ENCODE measurements at regions not wholly inside any gene's neighbourhood (a gene's known extent, or its start where the extent isn't known, plus 50 kb on each side); places are given as distances from the start of the nearest gene placed in this dataset.

DNA sequence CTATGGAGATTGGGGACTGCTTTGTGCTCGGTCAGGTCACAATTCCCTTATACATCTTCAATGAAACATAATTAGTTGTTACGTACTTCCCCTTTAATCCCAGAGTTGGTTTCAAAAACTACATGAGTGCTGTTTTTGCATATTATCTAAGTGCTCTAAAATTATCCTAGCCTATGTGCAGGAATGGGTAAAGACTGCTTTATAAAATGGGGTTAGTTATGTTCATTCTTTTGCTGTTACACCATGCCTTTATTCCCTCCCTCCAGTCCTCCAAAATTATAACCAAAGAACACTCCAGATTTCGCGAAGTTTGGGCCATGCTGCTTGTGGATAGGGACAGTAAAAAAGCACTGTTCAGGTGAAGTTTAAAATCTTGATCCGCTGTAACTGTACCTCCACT, 173.9 kb upstream of the SNX7 start:
- no peak for DNase-seq (ENCODE audit: low read depth in 3 of 3, low spot score in 2 of 3)

DNA sequence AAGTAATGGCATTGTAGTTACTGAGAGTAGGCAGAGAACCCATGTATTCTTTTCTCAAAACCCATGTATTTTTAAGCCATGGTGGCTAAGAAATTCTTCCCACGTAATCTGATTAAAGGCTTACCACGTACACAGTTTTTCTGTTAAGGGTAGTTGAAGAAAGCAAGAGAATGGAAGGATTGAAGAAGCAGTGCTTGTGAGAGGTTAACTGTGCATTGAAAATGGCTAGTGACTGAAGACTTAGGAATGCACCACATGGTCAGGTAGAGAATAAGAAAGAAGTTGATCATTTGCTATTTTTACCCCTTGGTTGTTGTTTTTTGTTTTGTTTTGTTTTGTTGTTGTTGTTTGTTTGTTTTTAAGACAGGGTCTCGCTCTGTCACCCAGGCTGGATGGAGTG, 178.9 kb upstream of the SNX7 start:
- DNase-seq (ENCODE audit: low read depth in 3 of 3, low spot score in 2 of 3), result no peak

DNA sequence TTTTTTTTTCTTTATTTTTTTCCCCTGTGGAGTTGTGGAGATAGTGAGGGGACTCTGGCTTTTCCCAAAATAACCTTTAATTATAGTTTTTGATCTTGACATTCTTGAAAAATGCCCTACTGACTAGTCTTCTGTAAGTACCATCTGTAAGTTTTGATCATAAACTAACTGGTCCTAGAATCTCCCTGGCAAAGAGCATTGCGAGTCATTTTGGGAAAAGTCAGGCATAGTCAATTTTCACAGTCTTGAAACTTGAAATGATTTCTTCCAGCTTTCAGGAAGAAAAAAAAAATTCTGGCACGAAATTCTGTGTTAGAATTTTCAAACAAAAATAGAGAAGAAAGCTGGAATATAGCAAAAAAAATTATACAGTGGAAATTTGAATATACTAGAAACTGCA, 181.2 kb upstream of the SNX7 start:
- DNase-seq (ENCODE audit: low read depth in 3 of 3, low spot score in 2 of 3), result no peak

DNA sequence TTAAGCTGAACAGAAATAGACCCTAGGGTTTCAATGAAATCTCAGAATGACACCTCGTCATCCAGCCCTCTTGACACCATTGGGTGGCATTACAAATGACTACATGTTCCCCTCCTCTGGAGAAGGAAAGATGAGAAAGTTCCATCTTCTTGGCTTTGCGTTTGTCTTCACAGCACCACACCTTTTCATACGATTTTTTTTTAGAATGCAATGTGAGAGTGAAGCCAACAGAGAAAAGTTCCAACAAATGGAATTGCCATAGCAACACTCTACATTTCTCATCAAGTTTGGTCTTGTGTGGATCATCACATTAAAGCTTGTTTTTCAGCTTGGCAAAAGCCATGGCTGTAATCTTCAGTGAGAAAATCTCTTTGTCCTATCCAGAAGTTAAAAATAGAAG, 183.4 kb upstream of the SNX7 start:
- DNase-seq (ENCODE audit: low read depth in 3 of 3, low spot score in 2 of 3), result no peak

DNA sequence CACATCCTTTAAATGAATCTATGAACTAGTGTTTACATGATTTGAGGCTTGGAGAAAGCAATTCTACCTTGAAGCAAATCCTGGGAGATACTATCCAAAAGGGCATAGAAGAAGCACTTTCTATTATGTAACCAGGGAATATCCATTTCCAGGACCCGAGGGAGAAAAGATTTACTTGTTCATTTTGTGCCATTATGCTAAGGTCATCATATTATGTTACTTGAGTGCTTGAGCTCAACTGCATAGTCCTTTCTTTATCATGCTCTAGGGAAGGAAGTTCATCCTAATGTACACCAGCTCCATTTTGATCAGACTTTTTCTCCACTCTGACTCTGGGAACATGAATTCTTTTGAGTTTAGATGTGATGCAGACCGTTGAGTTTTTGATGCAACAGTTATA, 188.6 kb upstream of the SNX7 start:
- no peak for DNase-seq (ENCODE audit: low read depth in 3 of 3, low spot score in 2 of 3)

DNA sequence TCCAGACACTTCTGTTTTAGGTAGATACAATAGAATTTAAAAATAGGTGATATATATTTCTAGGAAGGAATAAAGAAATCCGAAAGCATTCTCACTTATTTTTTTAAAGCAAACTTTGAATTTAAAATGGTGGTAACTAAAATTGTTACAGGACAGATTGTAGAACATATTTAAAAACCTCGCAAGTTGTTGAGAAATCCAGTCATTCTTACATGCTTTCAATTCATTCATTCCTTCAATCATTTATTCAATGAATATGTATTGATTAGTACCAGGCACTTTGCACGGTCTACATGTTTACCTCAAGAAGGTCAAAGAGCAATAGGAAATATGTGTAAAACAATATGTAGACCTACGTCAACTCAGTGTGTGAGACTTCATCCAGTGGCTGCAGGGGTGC, 189.9 kb upstream of the SNX7 start:
- DNase-seq (ENCODE audit: low read depth in 3 of 3, low spot score in 2 of 3), result no peak

DNA sequence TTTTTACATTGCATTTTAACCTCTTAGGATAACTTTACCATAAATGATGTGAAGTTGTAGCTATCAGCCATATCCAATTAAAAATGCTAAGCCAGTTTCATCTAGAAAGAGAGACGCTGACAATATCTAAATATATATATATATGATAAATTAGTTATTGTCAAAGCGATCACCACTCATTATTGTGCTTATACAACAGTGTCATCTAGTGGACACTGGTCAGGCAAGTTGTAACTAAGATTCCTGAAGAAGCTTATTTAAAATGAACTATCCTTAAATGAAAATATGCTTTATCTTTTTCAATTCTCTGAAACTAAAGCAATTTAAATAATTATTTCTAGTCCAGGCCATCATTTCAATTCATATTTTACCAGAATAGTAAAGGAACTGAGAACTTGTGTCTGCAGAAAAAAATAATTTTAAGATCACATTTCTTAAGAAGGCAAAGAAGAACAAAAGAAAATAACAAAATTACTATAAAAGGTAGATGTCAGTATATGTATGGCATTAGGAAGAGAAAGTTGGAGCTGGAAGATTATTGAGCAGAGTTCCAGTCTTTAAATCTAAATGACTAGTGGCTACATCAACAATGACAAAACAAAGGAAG, 193.3 kb upstream of the SNX7 start:
- peak in 2 of 3 donors; percentile 10 to 13 for DNase-seq (ENCODE audit: low read depth in 3 of 3, low spot score in 2 of 3)

DNA sequence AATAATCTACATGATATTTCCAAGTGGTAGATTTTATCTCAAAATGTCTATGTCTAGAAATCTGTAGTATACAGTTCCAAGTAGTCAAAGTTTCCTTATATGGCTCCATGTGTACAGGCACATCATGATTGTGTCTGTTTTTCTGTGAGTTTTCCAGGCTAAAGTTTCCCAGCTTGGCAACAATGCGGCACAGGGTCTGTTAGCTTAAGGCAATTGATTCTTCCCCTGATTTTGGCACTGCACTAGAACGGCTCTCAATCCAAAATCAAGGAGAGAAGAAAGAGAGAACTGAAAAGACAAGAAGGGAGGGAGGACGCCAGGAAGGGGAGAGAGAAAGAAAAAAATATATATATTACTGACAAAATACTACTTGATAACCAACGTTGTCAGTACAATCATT, 193.9 kb upstream of the SNX7 start:
- no peak for DNase-seq (ENCODE audit: low read depth in 3 of 3, low spot score in 2 of 3)

DNA sequence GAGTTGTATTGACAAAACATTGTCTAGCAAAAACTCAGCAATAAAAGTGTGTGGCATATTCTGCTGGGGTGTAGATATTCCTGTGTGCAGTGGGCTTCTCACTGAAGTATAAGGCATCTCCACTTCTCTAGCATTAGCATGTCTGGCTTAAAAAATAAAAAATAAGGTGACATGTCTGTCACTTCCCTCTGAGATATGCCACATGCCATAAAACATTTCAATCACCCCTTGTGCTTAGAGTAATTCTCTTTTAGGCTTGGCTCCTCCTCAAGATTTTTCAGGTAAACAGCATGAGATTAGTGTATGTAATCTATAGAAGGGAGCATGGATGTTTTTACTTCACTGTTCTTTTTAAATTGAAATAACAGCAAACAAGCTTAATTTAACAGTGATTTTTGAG, 194.4 kb upstream of the SNX7 start:
- DNase-seq (ENCODE audit: low read depth in 3 of 3, low spot score in 2 of 3), result no peak

DNA sequence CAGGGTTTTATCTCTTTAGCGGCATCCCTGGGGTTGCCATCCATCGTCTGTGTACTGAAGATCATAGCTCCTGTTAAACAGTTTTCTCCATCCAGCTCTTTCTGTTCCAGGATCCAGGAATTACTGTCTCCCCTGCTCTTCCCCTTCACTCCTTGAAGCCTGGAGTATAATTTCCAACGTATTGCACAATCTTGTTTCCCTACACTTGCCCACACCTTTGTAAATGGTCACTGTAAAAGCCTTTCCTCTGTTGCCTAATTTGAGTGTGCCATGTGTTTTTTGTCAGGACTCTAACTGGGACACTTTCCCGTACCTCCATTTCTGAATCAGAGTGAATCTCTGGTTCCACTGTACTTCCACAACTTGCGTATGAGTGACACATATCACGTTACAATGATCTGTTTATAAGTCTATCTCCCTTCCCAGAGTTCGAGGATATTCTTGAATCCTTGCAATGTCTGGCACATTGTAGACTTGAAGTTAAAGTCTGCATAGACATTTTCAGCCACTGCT, 199.6 kb upstream of the SNX7 start:
- DNase-seq (ENCODE audit: low read depth in 3 of 3, low spot score in 2 of 3), result no peak

DNA sequence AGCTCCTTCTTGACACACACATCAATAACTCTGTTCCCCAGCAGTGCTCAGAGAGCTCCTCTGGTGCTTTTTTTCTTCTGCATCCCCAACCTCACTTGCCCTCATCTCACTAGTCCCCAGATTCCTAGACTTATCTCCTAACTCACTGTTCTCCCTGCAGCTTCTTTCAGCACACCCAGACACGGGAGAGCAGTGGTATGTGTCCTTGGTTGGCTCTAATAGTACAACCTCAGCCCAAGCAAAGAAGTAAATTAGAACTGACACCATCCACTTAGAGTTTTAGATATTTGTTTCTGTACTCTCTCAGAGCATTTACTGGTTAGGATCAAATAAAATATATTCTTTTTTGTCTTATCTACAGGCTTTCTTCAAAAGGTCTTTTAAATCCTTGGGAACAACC, 201.4 kb upstream of the SNX7 start:
- no peak for DNase-seq (ENCODE audit: low read depth in 3 of 3, low spot score in 2 of 3)

DNA sequence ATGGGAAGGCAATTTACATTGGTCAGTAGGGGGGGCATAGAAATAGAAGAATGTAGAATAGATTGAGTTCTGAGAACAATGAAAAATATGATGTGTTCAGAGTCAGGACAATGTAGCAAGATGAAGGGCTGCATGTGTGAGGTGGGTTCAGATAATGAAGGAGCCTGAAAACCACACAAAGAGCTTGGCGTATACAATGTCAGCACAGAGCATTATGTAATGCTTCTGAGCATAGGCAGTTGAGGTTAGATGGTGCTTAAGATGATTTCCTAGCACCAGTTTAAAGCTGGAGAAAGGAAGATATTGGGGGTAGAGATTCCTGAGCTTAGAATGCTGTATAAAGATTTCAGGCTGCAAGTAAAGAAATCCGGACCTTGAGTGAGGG, 202.0 kb upstream of the SNX7 start:
- no peak for DNase-seq (ENCODE audit: low read depth in 3 of 3, low spot score in 2 of 3)

DNA sequence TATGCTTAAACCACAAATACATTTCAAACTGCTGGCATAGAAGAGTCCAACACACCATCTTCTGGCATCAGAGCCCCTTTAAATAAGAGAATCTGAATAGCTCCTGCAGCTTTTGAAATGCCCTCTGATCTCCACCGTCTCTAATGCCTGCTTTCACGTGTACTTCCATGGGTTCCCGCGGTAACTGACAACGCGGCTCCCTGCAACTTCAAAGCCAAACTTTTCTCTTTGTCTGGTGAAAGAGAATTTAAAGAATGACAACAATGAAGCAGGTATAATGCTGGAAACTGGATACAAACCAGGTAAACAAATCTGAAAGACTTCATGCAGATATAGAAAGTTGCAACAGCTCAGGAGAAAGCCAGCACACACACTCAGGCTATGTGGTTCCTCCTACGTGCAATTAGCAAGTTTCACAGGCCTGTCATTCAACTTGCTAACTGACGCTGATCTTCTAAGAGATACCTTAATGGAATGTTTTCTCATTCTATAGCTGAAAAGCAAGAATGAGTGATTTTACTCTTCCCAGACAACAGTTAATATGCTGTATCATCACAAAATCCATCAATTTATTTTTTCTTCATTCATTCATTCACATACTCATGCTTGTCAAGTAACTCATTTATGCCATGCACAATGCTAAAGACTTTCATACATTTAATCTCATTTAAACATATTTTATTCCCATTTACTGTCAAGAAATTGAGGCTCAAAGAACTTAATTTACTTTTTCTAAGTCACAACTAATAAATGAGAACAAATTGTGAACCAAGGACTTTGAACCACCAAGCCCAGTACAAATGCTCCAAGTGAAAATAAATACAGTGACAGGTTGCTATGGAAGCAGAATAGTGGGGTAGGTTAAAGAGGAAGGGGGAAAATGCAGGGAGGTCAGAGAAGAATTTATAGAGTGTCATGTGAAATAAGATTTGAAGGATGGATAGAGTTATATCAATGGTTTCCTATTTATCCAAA, 202.7 kb upstream of the SNX7 start:
- no peak for DNase-seq (ENCODE audit: low read depth in 3 of 3, low spot score in 2 of 3)

DNA sequence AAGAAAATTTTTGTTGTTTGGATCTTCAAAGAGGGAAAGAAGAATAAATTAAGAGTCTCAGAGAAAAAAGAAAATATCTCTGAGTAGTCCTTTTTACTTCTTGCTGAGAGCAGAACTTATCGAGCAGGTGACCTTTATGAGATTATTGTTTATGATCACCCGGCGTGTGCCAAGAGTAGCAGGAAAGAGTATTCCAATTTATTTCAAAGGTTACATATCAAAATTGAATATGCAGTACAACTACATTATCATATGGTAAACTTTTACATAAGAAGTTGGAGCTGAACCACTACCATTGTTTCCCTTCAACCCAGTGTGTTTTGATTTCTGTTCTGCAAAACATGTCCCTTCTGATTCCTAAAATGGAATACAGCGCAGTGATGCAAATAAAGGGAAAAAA, 204.3 kb upstream of the SNX7 start:
- DNase-seq (ENCODE audit: low read depth in 3 of 3, low spot score in 2 of 3), result no peak

DNA sequence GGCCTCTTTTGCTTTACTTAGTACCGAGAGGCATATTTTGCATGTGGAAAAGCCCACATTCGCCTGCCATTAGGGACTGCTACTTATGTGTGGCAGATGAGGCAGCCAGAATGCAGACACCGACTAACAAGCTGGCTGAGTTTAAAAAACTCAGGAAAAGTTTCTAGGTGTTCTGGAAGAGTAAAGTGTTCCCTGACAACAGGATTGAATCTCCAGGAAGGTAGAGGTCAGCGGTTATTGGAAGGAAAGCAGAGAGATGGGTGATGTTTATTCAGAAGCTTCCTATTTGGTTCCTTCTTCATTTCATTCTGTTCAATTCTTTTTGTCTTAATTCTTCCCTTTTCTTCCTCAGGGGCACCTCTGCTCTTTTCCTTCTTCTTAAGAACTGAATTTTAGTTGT, 206.9 kb upstream of the SNX7 start:
- DNase-seq (ENCODE audit: low read depth in 3 of 3, low spot score in 2 of 3), result no peak

DNA sequence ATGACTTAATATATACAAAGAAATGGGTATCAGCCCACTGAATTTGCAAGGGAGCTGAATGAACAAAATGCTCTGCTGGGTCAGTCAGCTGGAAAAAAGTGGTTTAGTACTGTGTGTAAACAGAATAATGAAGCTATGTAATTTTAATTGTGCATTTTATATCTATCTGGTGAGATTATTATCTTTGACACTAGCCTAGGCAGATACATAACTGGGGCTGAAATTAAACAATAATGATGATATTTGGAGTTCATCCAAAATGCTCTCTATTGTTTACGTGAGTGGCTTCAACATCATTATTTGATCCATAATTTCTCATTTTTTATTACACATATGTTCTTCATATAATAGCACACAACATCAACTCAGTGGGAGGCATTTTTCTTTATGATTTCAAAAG, 208.5 kb upstream of the SNX7 start:
- DNase-seq (ENCODE audit: low read depth in 3 of 3, low spot score in 2 of 3), result no peak

DNA sequence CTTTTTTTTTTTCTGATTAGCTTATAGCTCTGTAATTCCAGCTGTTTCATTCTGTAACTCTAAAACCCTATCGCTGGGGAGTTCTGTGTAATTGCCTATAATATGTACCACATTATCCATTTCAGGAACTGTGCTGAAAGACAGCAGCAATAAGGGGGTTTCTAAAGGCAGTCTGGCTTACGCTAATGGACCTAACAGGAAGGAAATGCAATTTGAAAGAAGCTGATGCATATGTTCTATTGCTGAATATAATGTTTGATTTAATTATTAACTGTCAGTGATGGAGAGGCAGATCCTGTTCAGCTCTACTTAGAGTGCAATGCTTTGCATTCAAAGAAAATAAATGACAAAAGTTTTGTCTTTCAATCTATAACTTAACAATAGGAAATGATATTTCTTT, 209.4 kb upstream of the SNX7 start:
- no peak for DNase-seq (ENCODE audit: low read depth in 3 of 3, low spot score in 2 of 3)

DNA sequence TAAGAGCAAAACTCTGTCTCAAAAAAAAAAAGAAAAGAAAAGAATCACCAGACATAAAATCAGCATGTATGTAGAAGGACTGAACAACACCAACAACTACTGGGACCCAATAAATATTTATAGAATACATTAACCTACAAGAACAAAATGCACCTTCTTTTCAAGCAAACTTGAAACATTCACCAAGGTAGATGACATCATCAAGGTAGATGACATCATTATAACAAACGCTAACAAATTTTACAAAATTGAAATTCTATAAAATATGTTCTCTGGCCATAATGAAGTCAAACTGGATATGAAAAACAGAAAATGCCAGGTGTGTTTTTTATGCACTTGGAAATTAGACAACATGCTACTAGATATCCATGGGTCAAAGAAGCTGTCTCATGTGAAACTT, 220.2 kb upstream of the SNX7 start:
- no peak for DNase-seq (ENCODE audit: low read depth in 3 of 3, low spot score in 2 of 3)

DNA sequence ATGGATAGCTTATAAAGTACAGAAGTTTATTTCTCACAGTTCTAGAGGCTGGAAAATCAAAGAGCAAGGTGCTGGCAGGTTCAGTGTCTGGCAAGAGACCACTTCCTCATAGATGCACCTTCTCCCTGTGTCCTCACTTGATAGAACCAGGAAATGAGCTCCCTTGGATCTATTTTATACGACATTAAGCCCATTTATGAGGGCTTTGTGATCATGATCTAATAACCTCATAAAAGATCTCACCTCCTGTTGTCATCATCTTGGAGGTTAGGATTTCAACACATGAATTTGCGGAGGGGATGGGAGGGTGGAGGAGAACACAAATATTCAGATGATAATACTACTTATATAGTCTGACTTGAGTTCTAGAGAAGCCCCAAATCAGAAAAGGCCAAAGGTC, 222.1 kb upstream of the SNX7 start:
- DNase-seq (ENCODE audit: low read depth in 3 of 3, low spot score in 2 of 3), result no peak

DNA sequence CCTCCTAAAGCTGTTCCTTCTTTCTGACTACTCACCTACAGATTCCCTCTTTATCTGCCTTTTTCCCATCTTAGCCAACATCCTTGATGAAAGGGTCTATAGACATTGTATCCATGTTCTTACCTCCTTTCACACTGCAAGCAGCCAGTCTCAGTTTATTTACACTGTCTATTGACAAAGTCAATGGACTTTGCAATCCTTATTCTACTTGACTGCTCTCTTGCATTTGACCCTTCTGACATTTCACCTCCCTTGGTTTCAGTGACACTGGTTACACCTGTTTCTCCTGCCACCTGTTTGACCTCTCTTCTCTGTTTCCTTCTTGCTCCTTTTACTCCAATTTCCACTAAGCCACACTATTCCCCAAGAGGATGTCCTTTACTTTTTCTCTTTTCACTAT, 224.0 kb upstream of the SNX7 start:
- DNase-seq (ENCODE audit: low read depth in 3 of 3, low spot score in 2 of 3), result no peak

DNA sequence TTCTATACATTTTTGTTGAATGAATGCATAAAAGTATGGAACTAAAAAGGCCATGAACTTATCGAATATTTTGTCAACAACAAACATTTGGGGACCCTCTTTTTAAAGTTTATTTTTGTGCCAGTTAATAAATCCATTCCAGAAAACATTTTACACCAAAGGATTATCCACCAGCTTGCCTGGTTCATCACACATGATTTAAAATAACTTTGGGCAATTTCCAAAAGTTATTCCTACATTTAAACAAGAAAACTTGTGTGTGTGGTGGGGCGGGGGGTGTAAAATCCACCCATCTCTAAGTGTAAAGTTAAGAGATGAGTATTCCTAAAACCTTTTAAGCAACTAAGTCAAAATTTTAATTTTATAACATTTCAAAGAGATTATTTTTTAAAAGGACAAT, 224.5 kb upstream of the SNX7 start:
- DNase-seq (ENCODE audit: low read depth in 3 of 3, low spot score in 2 of 3), result no peak

DNA sequence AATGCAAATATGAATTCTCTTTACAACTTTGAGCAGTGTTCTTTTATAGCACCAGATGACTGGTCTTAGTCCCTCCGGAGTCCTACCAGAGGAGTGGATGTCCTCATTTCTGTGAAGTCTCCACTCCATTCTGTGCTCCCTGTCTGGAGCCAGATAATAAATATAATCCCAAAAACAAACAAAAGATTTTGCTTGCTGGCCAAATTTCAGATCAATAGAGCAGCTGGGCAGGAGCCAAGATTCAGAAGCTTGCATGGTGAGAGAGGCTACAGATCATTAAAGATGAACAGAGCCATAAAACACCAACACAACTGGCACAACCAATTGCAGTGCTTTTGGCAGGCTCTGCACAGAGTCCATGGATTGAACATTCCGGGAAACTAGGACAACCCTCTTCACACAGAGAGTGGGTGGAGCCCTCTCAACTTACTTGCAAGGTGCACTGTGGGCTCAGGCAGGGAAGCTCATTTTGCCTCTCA, 231.5 kb upstream of the SNX7 start:
- DNase-seq (ENCODE audit: low read depth in 3 of 3, low spot score in 2 of 3), result no peak

Data from right renal cortex interstitium (tissue), 3 donors.